HG02981 (cell line): ENCODE measurements at regions not wholly inside any gene's neighbourhood (a gene's known extent, or its start where the extent isn't known, plus 50 kb on each side); places are given as distances from the start of the nearest gene placed in this dataset.
"Not testable (repeated sequence)": the region's sequence is repeated elsewhere in the genome, so short reads cannot be mapped to it uniquely, and the experiment has no call there.

Source experiments
- ATAC-seq: cut with Tn5 transposase; IDR thresholded peaks from one replicate; pipeline ENCODE4 v1.9.1; 2021; ENCODE audit warnings: mild to moderate bottlenecking, moderate library complexity; ENCODE audit not compliant: unreplicated experiment

- no peak for ATAC-seq
Observed at GRCh38 chr5:39638813-39639212, 214.0 kb upstream of the DAB2 start.

- no peak for ATAC-seq
Observed at GRCh38 chr5:39633057-39633456, 208.3 kb upstream of the DAB2 start.

GRCh38 chr5:39631958-39632357 lies 207.2 kb upstream of the DAB2 start:
- ATAC-seq: no peak

- ATAC-seq: no peak
Observed at GRCh38 chr5:39629946-39630345, 205.2 kb upstream of the DAB2 start.

GRCh38 chr5:39628348-39628747 lies 203.6 kb upstream of the DAB2 start:
- ATAC-seq: no peak

- no peak for ATAC-seq
Observed at GRCh38 chr5:39624890-39625289, 200.1 kb upstream of the DAB2 start.

- peak; percentile 90 for ATAC-seq
Observed at GRCh38 chr5:39624268-39624886, 199.6 kb upstream of the DAB2 start.

- ATAC-seq: no peak
Observed at GRCh38 chr5:39623291-39623865, 198.6 kb upstream of the DAB2 start.

GRCh38 chr5:39622281-39622680 lies 197.5 kb upstream of the DAB2 start:
- no peak for ATAC-seq

GRCh38 chr5:39619168-39619818 lies 194.5 kb upstream of the DAB2 start:
- ATAC-seq: no peak

GRCh38 chr5:39618391-39618790 lies 193.6 kb upstream of the DAB2 start:
- ATAC-seq: no peak

GRCh38 chr5:39616131-39616530 lies 191.4 kb upstream of the DAB2 start:
- ATAC-seq: no peak

GRCh38 chr5:39611076-39611475 lies 186.3 kb upstream of the DAB2 start:
- not testable (repeated sequence) for ATAC-seq

GRCh38 chr5:39608024-39608423 lies 183.2 kb upstream of the DAB2 start:
- peak; percentile 47 for ATAC-seq

- no peak for ATAC-seq
Observed at GRCh38 chr5:39606591-39606990, 181.8 kb upstream of the DAB2 start.

- no peak for ATAC-seq
Observed at GRCh38 chr5:39605588-39606575, 181.1 kb upstream of the DAB2 start.

- no peak for ATAC-seq
Observed at GRCh38 chr5:39605145-39605544, 180.4 kb upstream of the DAB2 start.

GRCh38 chr5:39604491-39604890 lies 179.7 kb upstream of the DAB2 start:
- no peak for ATAC-seq

GRCh38 chr5:39599721-39600431 lies 175.1 kb upstream of the DAB2 start:
- ATAC-seq: no peak

- no peak for ATAC-seq
Observed at GRCh38 chr5:39598661-39599248, 174.0 kb upstream of the DAB2 start.
